Right renal pelvis (tissue), 4 donors: ENCODE measurements at regions not wholly inside any gene's neighbourhood (a gene's known extent, or its start where the extent isn't known, plus 50 kb on each side); places are given as distances from the start of the nearest gene placed in this dataset.
"Not testable (repeated sequence)": the region's sequence is repeated elsewhere in the genome, so short reads cannot be mapped to it uniquely, and the experiment has no call there.

Source experiments
- DNase-seq, 4 donors: peaks; one replicate each; pipeline ENCODE4 v3.0.0-alpha.2; 2013; ENCODE audit warnings: low read depth in 4 of 4, low spot score in 3 of 4, missing footprints in 1 of 4

DNA sequence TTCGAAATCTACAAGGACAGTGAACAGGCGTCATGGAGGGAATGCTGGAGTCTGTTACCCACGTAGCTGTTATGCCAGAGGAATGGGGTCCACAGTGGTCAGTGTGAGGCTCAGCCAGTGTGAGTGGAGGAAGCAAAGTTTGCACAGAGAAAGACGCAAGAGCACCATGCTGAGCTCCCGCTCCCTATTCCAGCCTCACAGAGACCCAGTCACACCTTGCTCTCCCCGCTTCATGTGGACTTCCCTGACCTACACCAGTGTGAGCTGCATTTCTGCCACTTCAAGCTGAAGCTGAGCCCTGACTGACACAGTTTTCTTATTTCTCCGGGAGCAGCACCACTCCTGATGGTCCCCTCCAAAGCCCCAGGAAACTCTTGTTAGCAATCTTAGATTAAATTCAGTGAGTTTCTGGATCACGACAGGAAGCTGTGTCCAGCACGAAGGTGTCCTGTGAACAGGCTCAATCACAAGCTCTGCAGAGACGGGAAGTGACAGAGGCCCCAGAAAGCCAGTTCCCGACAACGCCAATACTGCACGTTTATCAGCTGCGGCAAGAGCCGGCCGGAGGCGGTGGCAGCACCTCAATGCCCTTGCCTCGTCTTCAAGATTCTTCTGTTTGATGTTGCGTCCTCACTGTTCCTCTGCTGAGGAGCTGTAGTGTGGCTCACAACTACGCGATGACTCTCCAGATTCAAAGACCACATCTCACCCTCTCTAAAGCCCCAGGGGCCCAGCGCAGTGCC, 356.7 kb downstream of the ADGRD1 start:
- DNase-seq, result not testable (repeated sequence)

DNA sequence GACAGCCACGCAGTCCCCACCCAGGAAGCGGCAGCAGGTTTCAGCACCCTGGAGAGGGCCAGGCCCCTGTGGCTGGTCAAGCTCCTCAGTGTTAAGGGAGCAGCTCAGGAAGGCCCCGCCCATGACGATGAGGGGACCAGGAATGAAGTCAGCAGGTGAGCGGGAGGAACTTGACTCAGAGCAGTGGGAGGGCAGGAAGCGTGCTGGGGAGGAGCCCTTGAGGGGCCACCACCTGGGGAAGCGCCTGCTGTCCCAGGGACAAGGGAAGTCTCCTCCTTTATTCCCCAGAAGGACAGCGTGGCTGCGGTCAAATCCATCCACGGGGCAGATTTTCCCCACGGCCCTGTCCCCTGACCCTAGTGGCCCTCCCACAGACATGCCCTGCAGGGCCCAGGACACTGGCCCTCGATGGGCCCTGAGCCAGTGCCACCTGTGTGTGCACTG, 357.6 kb downstream of the ADGRD1 start:
- peak in 2 of 4 donors; percentile 16 to 17 for DNase-seq

- DNase-seq, result no peak
These were observed 358.1 kb downstream of the ADGRD1 start for GRCh38 chr12:131311764-131312163.

DNA sequence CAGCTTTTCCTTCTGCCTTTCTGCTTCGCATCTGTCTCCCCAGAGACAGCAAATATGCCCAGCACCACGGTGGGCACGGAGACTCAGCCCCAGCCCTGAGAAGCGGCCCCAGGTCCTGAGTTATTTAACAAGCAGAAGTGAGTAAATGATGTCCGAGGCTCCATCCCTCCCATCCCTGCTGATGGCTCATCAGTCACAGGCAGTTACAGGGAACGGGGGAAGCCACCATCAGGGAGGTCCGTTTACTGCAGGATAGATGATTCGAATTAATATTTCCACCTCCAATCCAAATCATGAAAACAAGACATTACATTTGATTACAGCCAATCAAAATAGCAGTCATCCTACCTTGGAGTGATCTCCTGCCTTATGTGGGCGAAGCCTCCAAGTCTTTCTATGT, 358.7 kb downstream of the ADGRD1 start:
- not testable (repeated sequence) for DNase-seq

GRCh38 chr12:131312793-131313545, 359.3 kb downstream of the ADGRD1 start:
- no peak for DNase-seq

DNA sequence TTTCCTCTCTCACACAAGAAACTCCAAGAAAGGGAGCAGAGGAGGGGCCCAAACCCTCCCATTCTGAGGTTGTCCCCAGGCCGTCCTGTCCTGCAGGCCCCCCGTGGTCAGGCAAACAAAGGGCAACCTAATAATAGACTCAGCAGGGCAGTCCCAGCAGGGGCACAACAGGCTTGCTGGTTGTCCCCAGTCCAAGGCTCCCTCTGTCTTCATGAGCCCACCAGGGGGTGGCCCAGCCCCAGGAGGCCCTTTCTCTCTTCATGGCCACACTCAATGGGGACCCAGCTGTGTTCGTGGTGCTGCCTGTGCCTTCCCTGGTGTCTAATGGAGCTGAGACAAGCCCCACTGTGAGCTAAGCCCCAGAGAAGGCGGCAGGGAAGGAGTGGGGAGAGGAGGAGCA, 359.9 kb downstream of the ADGRD1 start:
- DNase-seq, result no peak

DNA sequence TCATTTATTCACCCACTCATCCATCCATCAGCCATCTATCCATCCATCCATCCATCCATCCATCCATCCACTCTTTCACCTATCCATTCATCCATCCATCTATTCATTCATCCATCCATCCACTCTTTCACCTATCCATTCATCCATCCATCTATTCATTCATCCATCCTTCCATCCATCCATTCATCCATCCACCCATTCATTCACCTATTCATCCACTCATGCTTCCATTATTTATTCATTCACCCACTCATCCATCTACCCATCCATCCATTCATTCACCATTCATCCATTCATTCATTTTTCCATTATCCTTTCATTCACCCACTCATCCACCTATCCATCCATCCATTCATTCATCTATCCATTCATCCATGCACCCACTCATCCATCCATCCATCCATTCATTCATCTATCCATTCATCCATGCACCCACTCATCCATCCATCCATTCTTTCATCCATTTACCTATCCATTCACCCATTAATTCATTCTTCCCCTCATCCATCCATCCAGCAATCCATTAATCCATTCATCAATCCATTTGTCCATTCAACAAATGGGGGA, 360.9 kb downstream of the ADGRD1 start:
- no peak for DNase-seq

DNA sequence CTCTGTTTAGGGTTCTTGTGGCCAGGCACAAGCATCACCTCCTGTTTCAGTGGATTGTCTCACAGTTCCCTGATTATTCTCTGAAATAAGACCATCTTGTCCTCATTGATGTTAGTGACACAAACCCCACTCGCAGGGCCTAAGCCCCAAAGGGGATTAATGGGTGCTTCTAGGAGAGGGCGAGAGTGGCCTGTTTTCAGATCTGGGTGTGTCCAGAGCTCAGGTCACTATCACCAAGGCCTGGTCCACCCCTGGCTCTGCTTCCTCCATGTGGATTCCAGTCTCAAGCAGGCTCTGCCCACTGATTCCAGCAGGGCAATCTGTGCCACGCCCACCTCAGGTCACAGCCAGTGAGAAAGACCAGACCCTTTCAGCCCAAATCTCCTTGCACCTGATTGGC, 361.9 kb downstream of the ADGRD1 start:
- DNase-seq, result no peak

DNA sequence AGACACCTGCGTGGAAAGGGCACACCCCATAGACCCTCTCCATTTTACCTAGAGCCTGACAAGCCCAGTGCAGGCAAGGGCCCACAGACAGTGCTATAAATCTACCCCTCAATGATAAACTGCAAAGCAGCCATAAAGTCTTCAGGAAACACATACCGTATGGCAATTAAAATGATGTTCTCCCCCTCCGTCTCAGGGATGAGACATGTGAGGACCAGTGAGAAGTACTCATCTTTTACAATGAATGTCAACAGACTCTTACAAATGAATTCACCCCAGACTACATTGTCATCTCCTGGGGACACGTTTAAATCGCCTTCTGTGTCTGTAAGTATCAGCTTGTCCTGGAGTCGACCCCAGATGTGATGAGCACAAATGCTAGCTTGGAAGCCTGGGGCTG, 362.7 kb downstream of the ADGRD1 start:
- no peak for DNase-seq

- no peak for DNase-seq
These were observed 364.5 kb downstream of the ADGRD1 start for GRCh38 chr12:131318045-131318685.

GRCh38 chr12:131321988-131322387, 368.3 kb downstream of the ADGRD1 start:
- DNase-seq, result no peak

DNA sequence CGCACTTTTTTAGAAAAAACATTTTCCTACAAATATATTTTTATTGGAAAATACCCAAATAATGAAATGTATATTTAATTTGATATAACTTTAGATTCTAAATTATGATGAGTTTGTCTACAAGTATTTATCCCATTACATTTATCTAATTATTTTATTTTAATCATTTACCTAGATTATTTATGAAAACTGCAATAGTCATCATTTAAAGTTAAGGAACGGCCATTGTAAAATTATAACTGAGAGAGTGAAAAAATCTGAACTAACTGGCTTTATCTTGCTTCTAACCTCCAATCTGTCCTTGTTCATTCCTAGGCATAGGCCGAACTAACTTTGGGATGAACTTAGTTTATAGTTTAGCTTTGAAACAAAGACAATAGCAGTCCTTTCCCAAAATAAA, 368.8 kb downstream of the ADGRD1 start:
- not testable (repeated sequence) for DNase-seq

- DNase-seq, result no peak
These were observed 370.2 kb downstream of the ADGRD1 start for GRCh38 chr12:131323879-131324278.

- DNase-seq, result no peak
These were observed 374.1 kb downstream of the ADGRD1 start for GRCh38 chr12:131327521-131328488.

- DNase-seq, result not testable (repeated sequence)
These were observed 375.4 kb downstream of the ADGRD1 start for GRCh38 chr12:131328861-131329845.

DNA sequence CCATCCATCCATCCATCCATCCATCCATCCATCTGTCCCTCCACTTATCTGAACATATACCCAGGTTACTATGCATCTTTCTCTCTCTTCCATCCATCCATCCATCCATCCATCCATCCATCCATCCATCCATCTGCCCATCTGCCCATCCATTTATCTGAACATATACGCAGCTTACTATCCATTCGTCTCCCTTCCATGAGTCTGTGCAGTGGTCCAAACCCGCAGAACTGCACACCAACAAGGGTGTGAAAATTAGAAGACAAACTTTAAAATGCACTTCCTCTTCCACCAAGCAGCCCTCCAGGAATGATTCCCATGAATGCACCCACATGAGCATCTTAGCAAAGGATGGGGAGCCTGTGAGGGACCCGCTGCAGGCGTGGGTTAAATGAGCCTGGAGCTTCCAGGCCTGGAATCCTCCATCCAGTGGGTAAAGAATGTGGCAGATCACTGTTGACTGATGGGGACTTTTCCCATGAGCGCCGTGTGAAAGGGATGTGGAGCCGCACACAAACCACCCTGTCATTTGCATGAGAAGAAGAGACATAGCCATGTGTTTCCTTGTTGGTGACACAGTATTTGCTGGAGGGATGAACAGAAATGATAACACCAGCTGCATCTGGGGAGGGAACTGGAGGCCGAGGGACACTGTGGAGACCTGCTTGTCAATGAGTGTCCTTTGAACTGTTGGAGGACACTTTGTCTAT, 376.6 kb downstream of the ADGRD1 start:
- no peak for DNase-seq

DNA sequence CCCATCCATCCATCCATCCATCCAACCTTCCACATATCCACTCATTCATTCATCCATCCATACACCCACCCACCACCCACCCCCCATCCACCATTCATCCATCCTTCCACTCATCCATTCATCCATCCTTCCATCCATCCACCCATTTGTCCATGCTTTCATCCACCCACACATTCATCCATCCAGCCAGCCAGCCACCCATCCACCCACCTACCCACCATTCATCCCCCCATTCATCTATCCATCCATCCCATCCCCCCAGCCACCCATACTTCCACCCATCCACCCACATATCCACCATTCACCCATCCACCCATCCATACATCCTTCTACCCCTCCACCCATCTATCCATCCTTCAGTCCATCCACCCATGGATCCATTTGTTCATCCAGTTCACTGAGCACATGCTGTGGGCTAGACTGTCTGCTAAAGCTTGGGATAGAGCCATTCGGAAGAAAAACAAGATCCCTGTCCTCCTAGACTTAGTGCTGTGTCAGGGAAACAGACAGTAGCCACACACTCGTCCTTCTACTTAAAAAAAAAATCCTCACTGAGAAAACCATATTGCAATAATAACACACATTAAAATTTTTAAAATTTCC, 377.5 kb downstream of the ADGRD1 start:
- no peak for DNase-seq

DNA sequence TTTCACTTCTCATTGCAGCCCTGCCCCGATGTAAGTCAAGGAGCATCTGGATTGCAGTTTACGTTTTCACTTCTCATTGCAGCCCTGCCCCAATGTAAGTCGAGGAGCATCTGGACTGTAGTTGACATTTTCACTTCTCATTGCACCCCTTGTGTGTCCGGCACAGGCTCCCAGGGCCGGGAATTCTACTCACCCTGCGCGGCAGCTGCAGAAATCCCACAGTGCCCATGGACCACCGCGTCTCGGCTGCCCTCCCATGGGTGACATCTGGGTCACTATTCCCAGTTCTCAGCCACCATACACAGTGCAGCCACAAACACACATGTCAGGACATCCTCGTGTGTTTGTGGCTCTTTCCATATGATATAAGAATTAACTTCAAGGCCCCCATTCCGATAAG, 378.5 kb downstream of the ADGRD1 start:
- no peak for DNase-seq
